ENCODE measurements at regions not wholly inside any gene's neighbourhood (a gene's known extent, or its start where the extent isn't known, plus 50 kb on each side); places are given as distances from the start of the nearest gene placed in this dataset.
A peak's percentile ranks its signal among the peaks of the same experiment; 100 is the strongest.

DNA sequence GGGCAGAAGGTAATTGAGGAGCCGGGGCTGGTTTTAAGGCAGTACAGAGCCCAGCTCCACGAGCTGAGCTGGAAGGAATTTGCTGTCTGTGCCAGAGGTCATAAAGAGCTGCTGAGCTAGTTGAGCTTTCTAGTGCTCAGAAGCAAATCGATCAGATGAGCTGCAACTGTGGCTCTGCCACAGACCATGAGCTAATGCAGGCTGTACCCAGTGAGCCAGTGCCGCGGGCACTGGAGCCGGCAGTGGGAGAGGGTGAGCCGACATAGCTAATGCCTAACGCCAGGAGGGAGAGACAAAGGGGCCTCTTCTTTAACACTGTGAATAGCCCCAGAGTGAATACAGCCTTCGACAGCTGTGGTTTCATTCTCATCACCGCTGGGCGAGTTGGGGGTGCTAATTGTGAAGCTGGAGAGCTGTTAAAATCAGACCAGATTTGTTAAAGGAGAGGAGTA, 410.1 kb upstream of the TCF4 start:
- ChIA-PET CTCF (interaction anchor here (0.6 to 1.0 kb wide), 2 partner anchors 579 to 763 kb away, joined by 3 read pairs; no protein-coding TSS in a partner anchor), POLR2A (ENCODE audit: unreplicated experiment) (no interaction called here)
- dilution Hi-C loops (cut with HindIII; ENCODE audit: low sequenced_read_pairs, unreplicated experiment), result no loop called here
- ATAC-seq (ENCODE audit: low read depth) (peak; percentile 82), DNase-seq (peak; percentile 56)
- Histone ChIP-seq H2AK9ac (replicated peaks; ENCODE audit: low read depth, low read length, poor library complexity) (peak overlapping the region; percentile 22), H2BK15ac (ENCODE audit: low read depth, low read length) (peak overlapping the region; percentile 42; the same call in 1 of the 3 replicates), H4K8ac (ENCODE audit: low read depth in 2 of 2, low read length in 2 of 2) (peak overlapping the region in 1 of 2 experiments; percentile 2; a peak in 1 of 4 replicates), H3K4me2 (ENCODE audit: low read depth, low read length) (peak overlapping the region; percentile 16), H3K18ac (ENCODE audit: low read depth, low read length) (no peak overlapping the region), H4K91ac (ENCODE audit: insufficient read depth, low read depth, low read length) (no peak overlapping the region; the same call in 1 of the 2 replicates), H3K4me1 (ENCODE audit: control insufficient read depth, insufficient read depth, low read length) (peaks cover 8% of the 10 kb centered on the region), H2AFZ (replicated peaks; ENCODE audit: low read length, poor library complexity) (peak overlapping the region; percentile 78), H3K9ac (ENCODE audit: low read depth, low read length) (no peak overlapping the region), H3K14ac (replicated peaks; ENCODE audit: low read depth, low read length) (peak overlapping the region; percentile 53), H3K23ac (ENCODE audit: low read depth, low read length) (0 out of 2 replicates have a peak overlapping the region, but pooled peaks have one; percentile 7), H2BK120ac (ENCODE audit: low read depth, low read length) (peak overlapping the region; percentile 82), H3K56ac (ENCODE audit: extremely low read depth, insufficient read depth, low read length) (no peak overlapping the region), H2AK5ac (ENCODE audit: low read depth, low read length) (no peak overlapping the region), H4K5ac (ENCODE audit: low read depth, low read length) (no peak overlapping the region), H4K20me1 (ENCODE audit: insufficient read depth, low read length) (no peaks in the 10 kb centered on the region), H3K9me3 (ENCODE audit: control insufficient read depth, insufficient read depth, low read length) (no peaks in the 10 kb centered on the region), H2BK5ac (ENCODE audit: low read depth, low read length, poor library complexity, severe bottlenecking) (no peak overlapping the region), H3K79me1 (ENCODE audit: low read depth in 1 of 2, low read length in 2 of 2) (no peaks in the 10 kb centered on the region), H2BK20ac (ENCODE audit: low read depth, low read length) (peak overlapping the region; percentile 36; the same call in 1 of the 2 replicates), H3K27me3 (ENCODE audit: control insufficient read depth, insufficient read depth, low read length) (no peaks in the 10 kb centered on the region), H3K36me3 (ENCODE audit: control insufficient read depth, insufficient read depth, low read length) (no peaks in the 10 kb centered on the region), H3K9me1 (ENCODE audit: insufficient read depth, low read length) (no peaks in the 10 kb centered on the region; the same call in 1 of the 2 replicates), H3K4me3 (ENCODE audit: insufficient read depth, low read depth, low read length) (no peak overlapping the region), H3K27ac (ENCODE audit: insufficient read depth, low read length) (no peak overlapping the region), H3K4ac (ENCODE audit: low read depth, low read length) (peak overlapping the region; percentile 70)
- intact Hi-C loops (cut with micrococcal nuclease), result no loop called here
- in situ Hi-C loops (cut with MboI; ENCODE audit: low sequenced_read_pairs), result no loop called here
- WGBS, 2 experiments (ENCODE audit: extremely low coverage in 2 of 2, insufficient read length in 1 of 2), result 8% methylated on average over 3 of the region's 11 CpGs; no CpG with 5 or more reads in 1 of the 2 experiments
- no peak for TF ChIP-seq RAD21 (IDR thresholded peaks at IDR 0.05; ENCODE audit: low read length)
- no TSS peak for BruUV-seq (replicated peaks)

All from IMR-90 (cell line).